ENCODE measurements at regions not wholly inside any gene's neighbourhood (a gene's known extent, or its start where the extent isn't known, plus 50 kb on each side); places are given as distances from the start of the nearest gene placed in this dataset.

GRCh38 chr17:77398274-77398673 lies 257.5 kb downstream of the SEC14L1 start:
- TF ChIP-seq CTCF (IDR thresholded peaks at IDR 0.05) (no peak), POLR2A (IDR thresholded peaks at IDR 0.05) (no peak)
- Histone ChIP-seq H3K4me1 (peaks cover 10 to 60% (median 34%) of the 10 kb centered on the region in 12 donors), H3K4me3 (no peak overlapping the region), H3K36me3 (peaks cover 0 to 16% (median 13%) of the 10 kb centered on the region in 9 donors), H3K9me3 (no peaks in the 10 kb centered on the region), H3K27ac (peak overlapping the region in 1 of 12 donors; percentile 97), H3K27me3 (no peaks in the 10 kb centered on the region)
- intact Hi-C loops (cut with DNase I) = no loop called here
- DNase-seq (no peak), ATAC-seq (no peak)
- WGBS, 4 donors = 85 to 92% (median 87%) methylated on average over 11 of the region's 11 CpGs

- ATAC-seq (no peak), DNase-seq (no peak)
- intact Hi-C loops (cut with DNase I) = no loop called here
- 91% methylated on average over 16 of the region's 16 CpGs for WGBS, 4 donors
- TF ChIP-seq POLR2A (IDR thresholded peaks at IDR 0.05) (no peak), CTCF (IDR thresholded peaks at IDR 0.05) (no peak)
- peaks cover 0 to 26% (median 13%) of the 10 kb centered on the region in 9 donors for H3K36me3 ChIP-seq
- peak overlapping the region in 7 of 12 donors; percentile 29 to 97 (median 66) for H3K27ac ChIP-seq
- peak overlapping the region in 1 of 12 donors; percentile 33 for H3K4me3 ChIP-seq
- H3K27me3 ChIP-seq = no peaks in the 10 kb centered on the region
- H3K4me1 ChIP-seq = peaks cover 12 to 60% (median 31%) of the 10 kb centered on the region in 12 donors
- H3K9me3 ChIP-seq = no peaks in the 10 kb centered on the region
Measured at GRCh38 chr17:77399319-77399957, 258.7 kb downstream of the SEC14L1 start.

- Histone ChIP-seq H3K4me3 (peak overlapping the region in 2 of 12 donors; percentile 12 to 33), H3K36me3 (peaks cover 0 to 26% (median 13%) of the 10 kb centered on the region in 9 donors), H3K27me3 (no peaks in the 10 kb centered on the region), H3K9me3 (no peaks in the 10 kb centered on the region), H3K4me1 (peaks cover 18 to 60% (median 34%) of the 10 kb centered on the region in 12 donors), H3K27ac (peak overlapping the region in 11 of 12 donors; percentile 29 to 97 (median 52))
- DNase-seq (peak; percentile 67 to 82 (median 68)), ATAC-seq (peak; percentile 64 to 78 (median 66))
- intact Hi-C loops (cut with DNase I) = no loop called here
- 36 to 50% (median 43%) methylated on average over 7 to 8 of the region's 8 CpGs for WGBS, 4 donors
- peak; percentile 25 to 63 (median 50) for TF ChIP-seq CTCF (IDR thresholded peaks at IDR 0.05)
- TF ChIP-seq POLR2A (IDR thresholded peaks at IDR 0.05) = no peak
Measured at GRCh38 chr17:77400445-77400870, 259.7 kb downstream of the SEC14L1 start.

GRCh38 chr17:77402159-77402731 lies 261.5 kb downstream of the SEC14L1 start:
- H3K4me1 ChIP-seq = peaks cover 18 to 75% (median 41%) of the 10 kb centered on the region in 12 donors
- peaks cover 0 to 26% (median 13%) of the 10 kb centered on the region in 9 donors for H3K36me3 ChIP-seq
- WGBS, 4 donors = 94 to 97% (median 95%) methylated on average over 20 to 34 of the region's 34 CpGs
- intact Hi-C loops (cut with DNase I) = no loop called here
- no peak overlapping the region for H3K4me3 ChIP-seq
- no peaks in the 10 kb centered on the region for H3K9me3 ChIP-seq
- TF ChIP-seq POLR2A (IDR thresholded peaks at IDR 0.05) = no peak
- TF ChIP-seq CTCF (IDR thresholded peaks at IDR 0.05) = no peak
- no peaks in the 10 kb centered on the region for H3K27me3 ChIP-seq
- DNase-seq (no peak), ATAC-seq (no peak)
- H3K27ac ChIP-seq = peak overlapping the region in 1 of 12 donors; percentile 97
